ENCODE measurements at regions not wholly inside any gene's neighbourhood (a gene's known extent, or its start where the extent isn't known, plus 50 kb on each side); places are given as distances from the start of the nearest gene placed in this dataset.

GRCh38 chr2:181771356-181771755 is 91.0 kb upstream of the NEUROD1 start:
- no peak for DNase-seq

GRCh38 chr2:181772334-181772733 is 92.0 kb upstream of the NEUROD1 start:
- DNase-seq, result no peak

GRCh38 chr2:181772777-181773176 is 92.5 kb upstream of the NEUROD1 start:
- peak; percentile 40 for DNase-seq

- DNase-seq, result no peak
Observed at GRCh38 chr2:181774685-181775084, 94.4 kb upstream of the NEUROD1 start.

- no peak for DNase-seq
Observed at GRCh38 chr2:181776336-181776735, 96.0 kb upstream of the NEUROD1 start.

GRCh38 chr2:181777734-181778133 is 97.4 kb upstream of the NEUROD1 start:
- no peak for DNase-seq

- no peak for DNase-seq
Observed at GRCh38 chr2:181778621-181779201, 98.4 kb upstream of the NEUROD1 start.

GRCh38 chr2:181779288-181780021 is 99.1 kb upstream of the NEUROD1 start:
- no peak for DNase-seq

- no peak for DNase-seq
Observed at GRCh38 chr2:181780047-181780651, 99.8 kb upstream of the NEUROD1 start.

GRCh38 chr2:181780657-181781056 is 100.3 kb upstream of the NEUROD1 start:
- no peak for DNase-seq

- no peak for DNase-seq
Observed at GRCh38 chr2:181781078-181781786, 100.9 kb upstream of the NEUROD1 start.

- no peak for DNase-seq
Observed at GRCh38 chr2:181782660-181783059, 102.3 kb upstream of the NEUROD1 start.

- DNase-seq, result peak; percentile 53
Observed at GRCh38 chr2:181784556-181784955, 104.2 kb upstream of the NEUROD1 start.

GRCh38 chr2:181785691-181786344 is 105.5 kb upstream of the NEUROD1 start:
- DNase-seq, result no peak

GRCh38 chr2:181786371-181787228 is 104.9 kb upstream of the ITPRID2 start:
- DNase-seq, result no peak

- DNase-seq, result no peak
Observed at GRCh38 chr2:181787310-181788048, 104.1 kb upstream of the ITPRID2 start.

- DNase-seq, result no peak
Observed at GRCh38 chr2:181788897-181789555, 102.5 kb upstream of the ITPRID2 start.

- DNase-seq, result no peak
Observed at GRCh38 chr2:181789827-181790448, 101.6 kb upstream of the ITPRID2 start.

GRCh38 chr2:181790716-181791649 is 100.5 kb upstream of the ITPRID2 start:
- DNase-seq, result peak; percentile 46
